K562 (cell line): ENCODE measurements at regions not wholly inside any gene's neighbourhood (a gene's known extent, or its start where the extent isn't known, plus 50 kb on each side); places are given as distances from the start of the nearest gene placed in this dataset.
"Not testable (repeated sequence)": the region's sequence is repeated elsewhere in the genome, so short reads cannot be mapped to it uniquely, and the experiment has no call there.

Experiments used
- ATAC-seq: fragments of 200-7000 bp; cut with Tn5 transposase; 3 replicates; pipeline ENCODE4 v1.9.1; 2020; ENCODE audit warnings: moderate library complexity
- BruUV-seq: library from RNA; stranded (reverse); fragments of 400-500 nt; replicated peaks from 2 replicates; lab custom pipeline; 2021; lab: Mats Ljungman, UMichigan
- CTCF ChIA-PET: fragments of 300-600 bp; formaldehyde crosslinking; extraction: SDS; loops from one replicate; lab custom pipeline; 2021; ENCODE audit warnings: low intra/inter-chr PET ratio; lab: Yijun Ruan, JAX
- POLR2A ChIA-PET: fragments of 300-600, 350-650 bp; sonication (Branson Sonifier 250); formaldehyde crosslinking; extraction: SDS; loops from one replicate; lab custom pipeline; 2021; ENCODE audit warnings: antibody characterized with exemption, inconsistent platforms; lab: Yijun Ruan, JAX
- DNase-seq, 4 experiments: peaks; one replicate each; pipeline versions ENCODE4 v3.0.0 to v3.0.0-alpha.2; 2011 to 2018; ENCODE audit warnings: low spot score in 3 of 4, mixed read lengths in 3 of 4; ENCODE audit errors: extremely low read depth in 1 of 4
- FAIRE-seq: peaks from 2 replicates; lab custom pipeline; 2011; peaks lifted over from hg19 to GRCh38; lab: Jason Lieb, UNC
- H2AFZ ChIP-seq: 2 replicates; pipeline ENCODE4 v1.6.0; 2011; ENCODE audit warnings: low read depth, low read length, control low read depth, inconsistent platforms
- H3K27ac ChIP-seq: fragments of 200-600 bp; 3 replicates; pipeline ENCODE4 v1.8.0; 2011; ENCODE audit warnings: low read depth, mild to moderate bottlenecking, control low read depth, inconsistent platforms, low read length, moderate library complexity, mixed read lengths; ENCODE audit errors: extremely low read depth
- H3K27me3 ChIP-seq, 2 experiments: fragments of 300-600 bp in 1 of 2; 2 replicates in 1 of 2; 3 replicates in 1 of 2; pipeline versions ENCODE4 v1.6.0 to v1.8.0; 2011; ENCODE audit warnings: inconsistent platforms in 2 of 2, low read length in 2 of 2, mild to moderate bottlenecking in 1 of 2, mixed read lengths in 1 of 2, moderate library complexity in 1 of 2; ENCODE audit not compliant: control insufficient read depth in 2 of 2, insufficient read depth in 2 of 2
- H3K36me3 ChIP-seq: fragments of 300-600 bp; 3 replicates; pipeline ENCODE4 v1.8.0; 2011; ENCODE audit warnings: mild to moderate bottlenecking, low read length, inconsistent platforms; ENCODE audit not compliant: control insufficient read depth, insufficient read depth
- H3K4me1 ChIP-seq, 2 experiments: fragments of 200-600 bp in 1 of 2; replicated peaks in 1 of 2; 2 replicates in 1 of 2; 3 replicates in 1 of 2; pipeline versions ENCODE4 v1.5.1 to v1.8.0; 2011; ENCODE audit warnings: inconsistent platforms in 2 of 2, low read length in 2 of 2, mild to moderate bottlenecking in 1 of 2, mixed read lengths in 1 of 2, moderate library complexity in 1 of 2; ENCODE audit not compliant: control insufficient read depth in 2 of 2, insufficient read depth in 2 of 2
- H3K4me2 ChIP-seq: 2 replicates; pipeline ENCODE4 v1.6.1; 2011; ENCODE audit warnings: low read length, control low read depth, inconsistent platforms, mixed read lengths; ENCODE audit not compliant: insufficient read depth
- H3K4me3 ChIP-seq: fragments of 200-600 bp; sonication (generic), shearing (Covaris generic); 2 replicates; pipeline ENCODE4 v1.5.1; 2016; ENCODE audit warnings: control low read depth, inconsistent platforms
- H3K79me2 ChIP-seq: fragments of 200-600 bp; 3 replicates; pipeline ENCODE4 v1.8.0; 2011; ENCODE audit warnings: low read length, inconsistent platforms; ENCODE audit not compliant: control insufficient read depth, insufficient read depth
- H3K9ac ChIP-seq, 2 experiments: 2 replicates each; pipeline versions ENCODE4 v1.6.0 to v1.6.1; 2011; ENCODE audit warnings: low read depth in 2 of 2, low read length in 2 of 2, control low read depth in 1 of 2, inconsistent platforms in 1 of 2, mild to moderate bottlenecking in 1 of 2, mixed read lengths in 1 of 2; ENCODE audit not compliant: insufficient read depth in 1 of 2
- H3K9me1 ChIP-seq: one replicate; pipeline ENCODE4 v1.6.0; 2011; ENCODE audit warnings: inconsistent platforms, mild to moderate bottlenecking, low read length, moderate library complexity; ENCODE audit not compliant: control insufficient read depth, insufficient read depth
- H3K9me3 ChIP-seq: replicated peaks from 2 replicates; pipeline ENCODE4 v1.5.1; 2011; ENCODE audit warnings: low read depth, low read length, inconsistent platforms; ENCODE audit not compliant: control insufficient read depth, insufficient read depth
- H4K20me1 ChIP-seq: replicated peaks from 2 replicates; pipeline ENCODE4 v1.6.1; 2011; ENCODE audit warnings: low read length, inconsistent platforms, mixed read lengths; ENCODE audit not compliant: control insufficient read depth, insufficient read depth
- CTCF ChIP-seq, 3 experiments: IDR thresholded peaks in 2 of 3; conservative IDR thresholded peaks in 1 of 3; 2 replicates each; pipeline ENCODE4 v1.5.1; 2011 to 2012; ENCODE audit warnings: low read length in 3 of 3, mild to moderate bottlenecking in 3 of 3, control low read depth in 2 of 3, improper control_type of control experiment in 1 of 3, inconsistent platforms in 1 of 3, low read depth in 1 of 3, mixed read lengths in 1 of 3, moderate library complexity in 1 of 3; ENCODE audit not compliant: insufficient read depth in 2 of 3
- REST ChIP-seq, 2 experiments: fragments of 450-650 bp; formaldehyde crosslinking in 1 of 2; IDR thresholded peaks; 2 replicates each; pipeline versions ENCODE4 v1.4.0 to v1.6.1; 2014 to 2020; ENCODE audit warnings: mild to moderate bottlenecking in 2 of 2, borderline replicate concordance in 1 of 2, low read depth in 1 of 2
- WGBS: fragments of 100-300 bp; shearing (Covaris generic); methylation state at CpG from one replicate; pipeline ENCODE4 v1.1.6; 2016; ENCODE audit warnings: low coverage, mixed read lengths; ENCODE audit not compliant: insufficient coverage; ENCODE audit errors: missing lambda C conversion rate; 5-methylcytosine and 5-hydroxymethylcytosine counted together
- in situ Hi-C: fragments of 300-500 bp; cut with MboI; formaldehyde crosslinking; loops from 4 replicates; pipeline ENCODE4 v1.15.0; 2018; ENCODE audit warnings: inconsistent platforms, mixed read lengths
- intact Hi-C: fragments of 100-400 bp; cut with micrococcal nuclease; formaldehyde crosslinking; loops from 2 replicates; pipeline ENCODE4 v1.14.2; 2022

DNA sequence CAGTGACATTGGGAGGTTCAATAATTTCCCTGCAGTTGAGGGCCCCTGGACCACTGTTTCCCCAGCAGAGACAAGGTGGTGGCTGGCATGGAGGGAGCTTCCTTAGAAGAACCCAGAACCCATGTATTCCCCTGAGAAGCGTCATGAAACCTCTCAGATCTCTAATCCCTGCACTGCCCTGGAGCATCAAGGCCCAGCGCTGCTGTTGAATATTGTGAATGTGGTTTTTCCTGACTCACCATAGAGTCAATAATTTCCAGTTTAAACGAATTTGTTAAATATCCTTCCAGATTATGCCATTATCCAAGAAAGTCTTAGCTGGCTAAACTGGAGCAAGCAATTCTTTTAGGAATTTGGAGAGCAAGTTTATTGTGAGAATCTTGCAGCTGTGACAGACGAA lies 333.5 kb downstream of the CACNA1B start:
- POLR2A ChIA-PET, H3K36me3 ChIP-seq, DNase-seq, H3K9me1 ChIP-seq, H3K4me1 ChIP-seq, H3K27ac ChIP-seq, BruUV-seq, FAIRE-seq, H3K4me2 ChIP-seq, H3K9ac ChIP-seq, H2AFZ ChIP-seq, H3K9me3 ChIP-seq, H3K4me3 ChIP-seq, CTCF ChIA-PET, in situ Hi-C loops, intact Hi-C loops, ATAC-seq, H3K79me2 ChIP-seq, H4K20me1 ChIP-seq: not testable (repeated sequence)
- H3K27me3 ChIP-seq: peaks cover 0 to 19% of the 10 kb centered on the region in 2 experiments; a peak in 3 of 5 replicates
- 0% methylated on average over 1 of the region's 4 CpGs for WGBS

DNA sequence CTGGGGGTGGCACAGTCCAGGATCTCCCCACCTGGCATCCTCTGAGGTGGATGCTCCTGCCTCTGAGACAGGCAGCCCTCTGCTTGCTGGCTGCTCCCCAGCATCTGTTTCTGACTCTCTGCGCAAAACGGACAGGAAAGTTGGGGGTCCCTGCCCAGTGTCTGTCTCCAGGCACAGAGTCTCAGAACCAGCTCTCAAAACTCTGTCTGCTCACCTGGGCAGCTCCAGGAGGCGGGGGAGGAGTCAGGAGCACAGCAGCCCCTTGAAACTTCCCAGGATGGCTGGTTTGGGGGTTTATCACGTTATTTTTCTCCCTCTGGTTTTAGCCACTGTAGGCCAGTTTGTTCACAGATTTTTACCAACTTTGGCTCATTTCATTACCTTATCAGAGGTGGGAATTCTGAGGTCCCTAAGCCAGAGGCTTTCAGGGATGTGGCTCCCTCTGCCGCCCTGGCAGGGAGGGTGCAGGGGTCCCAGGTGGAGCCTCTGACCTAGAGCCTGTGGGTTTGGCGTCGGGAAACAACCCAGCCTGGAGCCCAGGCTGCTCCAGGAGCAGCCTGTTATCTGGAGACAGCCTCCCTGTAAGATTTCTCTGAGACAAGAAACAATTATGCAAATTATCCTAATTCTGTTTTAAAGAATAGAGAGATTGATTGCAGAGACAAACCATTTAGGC lies 334.1 kb downstream of the CACNA1B start:
- H3K9me3 ChIP-seq; H3K36me3 ChIP-seq; CTCF ChIA-PET; BruUV-seq; H3K9ac ChIP-seq; H2AFZ ChIP-seq; H3K4me3 ChIP-seq; intact Hi-C loops; H3K4me1 ChIP-seq; H4K20me1 ChIP-seq; H3K27ac ChIP-seq; FAIRE-seq; in situ Hi-C loops; H3K4me2 ChIP-seq; POLR2A ChIA-PET; H3K9me1 ChIP-seq; H3K79me2 ChIP-seq; TF ChIP-seq REST (CRISPR knock-in tag; IDR thresholded peaks at IDR 0.05; ENCODE audit: low read depth): not testable (repeated sequence)
- peaks cover 0 to 19% of the 10 kb centered on the region in 2 experiments; a peak in 3 of 5 replicates for H3K27me3 ChIP-seq
- ATAC-seq (peak; percentile 92), DNase-seq (peak; percentile 20 to 47 (median 37))
- 2% methylated on average over 7 of the region's 7 CpGs for WGBS
- TF ChIP-seq CTCF (IDR thresholded peaks at IDR 0.05 in 2 of 3, conservative IDR thresholded peaks at IDR 0.05 in 1 of 3; ENCODE audit: insufficient read depth in 2 of 3, low read depth in 1 of 3, low read length in 3 of 3): peak; percentile 46 to 59 (median 48); a peak in 4 of 6 replicates
- peak; percentile 54; the same call in 1 of the 2 replicates for TF ChIP-seq REST (IDR thresholded peaks at IDR 0.05; ENCODE audit: borderline replicate concordance)
